22Rv1 (cell line): ENCODE measurements at regions not wholly inside any gene's neighbourhood (a gene's known extent, or its start where the extent isn't known, plus 50 kb on each side); places are given as distances from the start of the nearest gene placed in this dataset.

Experiments used
- CTCF ChIP-seq: fragments of 450-650 bp; IDR thresholded peaks from 2 replicates; pipeline ENCODE4 v1.5.1; 2017; ENCODE audit warnings: mild to moderate bottlenecking
- ZFX ChIP-seq: fragments of 450-650 bp; IDR thresholded peaks from 2 replicates; pipeline ENCODE4 v1.6.1; 2017; ENCODE audit warnings: antibody characterized with exemption, borderline replicate concordance

GRCh38 chr6:85113934-85114580 lies 335.8 kb upstream of the NT5E start:
- TF ChIP-seq CTCF (0 out of 2 replicates have a peak, but pooled peaks have one; percentile 13), ZFX (no peak)
